T-helper 1 cell (primary cell): ENCODE measurements at regions not wholly inside any gene's neighbourhood (a gene's known extent, or its start where the extent isn't known, plus 50 kb on each side); places are given as distances from the start of the nearest gene placed in this dataset.
"Not testable (repeated sequence)": the region's sequence is repeated elsewhere in the genome, so short reads cannot be mapped to it uniquely, and the experiment has no call there.

ENCODE experiments used
- DNase-seq, 5 donors: peaks; one replicate each; pipeline ENCODE4 v3.0.0-alpha.2; 2012 to 2020

DNA sequence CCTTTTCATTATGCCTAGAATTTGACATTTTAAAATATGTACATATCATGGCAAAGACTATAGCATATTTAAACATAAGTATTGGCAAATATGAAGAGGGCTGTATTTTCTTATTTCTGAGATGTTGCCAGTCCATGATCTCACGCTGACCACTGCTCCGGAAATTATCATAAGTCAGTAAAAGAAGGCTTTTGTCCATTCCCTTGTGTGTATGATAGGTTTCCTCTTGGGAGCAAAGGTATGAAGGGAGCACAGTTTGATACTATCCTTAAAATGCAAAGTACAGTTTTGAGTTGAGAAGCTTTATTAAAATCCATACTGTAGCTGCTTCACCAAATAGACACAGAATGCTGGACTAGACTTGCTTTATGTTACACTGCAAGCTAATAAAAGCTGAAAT, 52.6 kb upstream of the AGA start:
- no peak for DNase-seq

DNA sequence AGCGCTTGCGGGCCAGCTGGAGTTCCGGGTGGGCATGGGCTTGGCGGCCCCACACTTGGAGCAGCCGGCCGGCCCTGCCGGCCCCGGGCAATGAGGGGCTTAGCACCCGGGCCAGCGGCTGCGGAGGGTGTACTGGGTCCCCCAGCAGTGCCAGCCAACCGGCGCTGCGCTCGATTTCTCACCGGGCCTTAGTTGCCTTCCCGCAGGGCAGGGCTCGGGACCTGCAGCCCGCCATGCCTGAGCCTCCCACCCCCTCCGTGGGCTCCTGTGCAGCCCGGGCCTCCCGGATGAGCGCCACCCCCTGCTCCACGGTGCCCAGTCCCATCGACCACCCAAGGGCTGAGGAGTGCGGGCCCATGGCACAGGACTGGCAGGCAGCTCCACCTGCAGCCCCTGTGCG, 53.4 kb upstream of the AGA start:
- not testable (repeated sequence) for DNase-seq

DNA sequence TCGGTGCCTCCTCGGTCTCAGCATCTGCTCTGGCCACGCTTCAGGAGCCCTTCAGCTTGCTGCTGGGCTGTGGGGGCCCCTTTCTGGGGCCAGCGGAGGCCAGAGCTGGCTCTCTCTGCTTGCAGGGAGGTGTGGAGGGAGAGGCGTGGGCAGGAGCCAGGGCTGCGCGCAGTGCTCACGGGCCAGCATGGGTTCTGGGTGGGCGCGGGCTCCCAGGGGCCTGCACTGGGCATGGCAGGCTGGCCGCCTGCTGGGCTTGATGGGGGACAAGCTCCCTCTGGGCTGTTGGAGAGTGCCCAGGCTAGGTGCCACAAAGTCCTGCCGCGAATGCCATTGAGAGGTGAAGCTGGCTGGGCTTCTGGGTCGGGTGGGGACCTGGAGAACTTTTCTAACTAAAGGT, 57.3 kb upstream of the AGA start:
- no peak for DNase-seq

DNA sequence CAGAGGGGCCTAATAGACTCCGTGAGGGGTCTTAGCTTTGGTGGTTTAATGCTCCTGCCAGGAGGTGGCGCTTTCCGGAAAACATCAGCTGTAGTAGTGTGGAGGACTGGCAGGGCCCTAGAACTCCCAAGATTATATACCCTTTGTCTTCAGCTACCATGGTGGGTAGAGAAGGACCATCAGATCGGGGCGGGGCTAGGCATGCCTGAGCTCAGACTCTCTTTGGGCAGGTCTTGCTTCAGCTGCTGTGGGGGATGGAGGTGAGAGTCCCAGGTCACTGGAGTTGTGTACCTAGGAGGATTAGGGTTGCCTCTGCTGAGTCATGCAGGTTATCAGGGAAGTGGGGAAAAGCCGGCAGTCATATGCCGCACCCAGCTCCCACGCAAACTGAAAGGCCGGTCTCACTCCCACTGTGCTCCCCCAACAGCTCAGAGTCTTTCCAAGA, 63.0 kb upstream of the AGA start:
- no peak for DNase-seq

DNA sequence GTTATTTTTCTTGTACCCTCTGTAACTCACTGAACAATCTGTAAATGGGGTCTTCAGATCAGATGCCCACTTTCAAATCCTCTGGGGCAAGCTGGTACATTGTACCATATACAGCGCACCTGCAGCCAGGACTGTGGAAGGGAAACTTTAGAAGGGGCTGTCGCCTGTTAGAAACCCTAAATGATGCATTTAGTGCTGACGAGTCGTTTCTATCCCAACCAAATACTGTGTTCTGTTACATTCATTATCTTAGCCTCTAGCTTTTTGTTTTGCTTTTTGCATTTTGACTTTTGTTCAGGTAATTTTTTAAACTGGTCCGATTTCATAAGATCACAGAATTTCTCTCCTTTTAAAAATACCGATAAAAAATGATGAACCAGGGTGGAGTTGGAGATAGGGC, 66.4 kb upstream of the AGA start:
- DNase-seq = no peak

DNA sequence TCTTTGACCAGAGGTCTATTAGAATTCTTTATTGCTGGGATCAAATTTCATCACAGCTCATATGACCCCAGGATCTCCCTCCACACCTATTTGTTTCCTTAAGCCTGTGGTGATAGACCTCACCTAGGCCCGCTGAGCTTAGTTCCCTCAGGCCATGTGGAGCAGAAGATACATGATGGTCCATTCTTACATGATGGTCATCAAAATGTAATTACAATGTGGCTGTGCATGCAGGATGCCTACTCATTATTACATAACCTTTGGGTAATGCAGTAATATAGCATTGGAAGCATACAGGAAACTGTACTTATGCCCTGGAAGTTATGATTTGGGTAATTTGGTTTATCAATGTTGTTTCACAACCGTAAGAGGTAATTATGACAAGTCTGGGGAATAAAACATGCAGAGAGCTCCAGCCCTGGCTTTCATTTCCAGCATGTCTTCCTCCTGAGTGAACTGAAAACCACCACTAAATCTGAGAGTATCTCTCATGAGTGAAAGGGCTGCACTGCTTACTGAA, 67.0 kb upstream of the AGA start:
- DNase-seq = no peak

DNA sequence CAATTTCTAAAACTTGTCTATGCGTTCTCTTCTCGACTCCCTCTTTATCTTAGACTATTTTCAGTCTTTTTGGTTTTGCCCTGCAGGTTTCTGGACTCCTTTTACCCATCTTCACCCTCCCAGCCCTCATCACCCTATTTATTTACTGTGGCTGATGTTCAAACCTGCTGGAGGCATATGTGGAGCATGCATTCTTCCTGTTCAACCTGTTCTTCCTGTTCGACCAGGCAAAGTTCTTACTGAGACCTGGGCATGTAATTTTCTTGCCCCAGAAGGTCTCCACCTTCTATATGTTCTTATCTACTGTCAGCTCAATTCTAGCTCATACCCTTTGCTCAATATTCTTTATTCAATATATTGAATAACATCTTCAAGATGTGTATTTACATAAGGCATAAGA, 69.4 kb upstream of the AGA start:
- no peak for DNase-seq

DNA sequence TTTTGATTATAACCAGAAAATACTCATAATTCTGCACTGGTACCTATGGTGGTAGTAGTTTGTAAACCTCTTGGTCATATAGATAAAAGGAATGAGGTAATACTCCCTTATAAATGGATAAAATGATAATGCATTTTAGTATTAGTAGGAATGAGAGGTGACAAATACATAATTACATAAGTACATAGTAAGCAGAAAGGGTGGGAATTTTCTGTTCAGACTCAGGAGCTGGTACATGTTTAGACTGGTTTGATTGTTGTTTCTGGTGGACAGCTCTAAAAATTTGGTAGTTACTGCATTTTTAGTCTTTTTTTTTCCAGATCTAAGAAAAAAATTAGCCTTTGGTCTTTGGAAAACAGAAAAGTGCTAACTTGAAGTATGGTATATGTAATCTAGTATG, 70.4 kb upstream of the AGA start:
- no peak for DNase-seq

DNA sequence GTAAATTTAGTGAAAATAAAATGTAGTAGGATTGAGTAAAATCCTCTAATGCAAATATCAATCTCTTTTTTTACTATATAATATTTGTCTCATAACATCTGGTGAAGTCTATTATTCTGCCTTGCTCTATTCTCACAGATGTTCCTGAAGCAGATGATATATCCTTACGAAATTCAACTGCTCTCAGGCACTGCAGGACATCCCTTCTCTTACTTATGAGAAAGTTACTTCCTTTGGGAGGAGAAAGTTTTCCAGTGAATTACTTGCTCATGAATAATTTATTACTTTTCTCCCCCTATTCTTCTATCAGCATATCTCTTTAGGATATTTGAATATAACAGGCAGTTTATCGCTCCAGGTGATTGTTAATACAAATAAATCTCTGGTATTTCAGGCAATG, 75.6 kb upstream of the AGA start:
- no peak for DNase-seq

DNA sequence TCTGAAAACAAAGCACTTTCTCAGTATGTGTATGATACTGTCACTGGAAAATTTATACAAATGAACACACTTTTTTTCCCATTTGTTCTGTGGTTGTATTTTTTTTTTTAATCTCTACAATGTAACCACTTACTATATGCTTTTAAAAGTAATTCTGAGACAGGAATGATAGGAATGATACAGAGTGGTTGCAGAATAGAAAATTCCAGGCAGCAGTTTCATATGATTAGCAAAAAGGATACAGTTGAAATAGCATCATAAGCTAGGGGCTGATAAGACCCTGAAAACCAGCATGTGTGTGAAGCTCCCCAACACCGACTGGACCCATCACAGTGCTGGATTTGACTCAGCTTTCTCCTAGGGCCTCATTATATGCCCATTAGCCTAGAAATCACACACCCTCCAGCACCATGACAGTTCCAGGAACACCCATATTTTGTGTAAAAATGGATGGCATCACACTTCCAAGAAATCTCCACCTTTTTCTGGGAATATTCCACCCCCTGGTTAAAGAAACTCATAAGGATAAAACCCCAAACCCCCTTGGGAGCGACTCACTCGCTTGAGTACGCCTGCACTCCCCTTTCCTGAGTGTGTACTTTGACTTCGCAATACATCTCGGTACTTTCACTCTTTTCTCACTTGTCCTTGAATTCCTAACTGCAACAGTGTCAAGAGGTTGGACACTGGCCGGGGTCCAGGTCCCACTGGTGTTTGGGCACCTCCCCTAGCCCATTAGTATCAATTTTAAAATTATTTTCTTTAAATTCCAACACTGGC, 77.4 kb upstream of the AGA start:
- no peak for DNase-seq

DNA sequence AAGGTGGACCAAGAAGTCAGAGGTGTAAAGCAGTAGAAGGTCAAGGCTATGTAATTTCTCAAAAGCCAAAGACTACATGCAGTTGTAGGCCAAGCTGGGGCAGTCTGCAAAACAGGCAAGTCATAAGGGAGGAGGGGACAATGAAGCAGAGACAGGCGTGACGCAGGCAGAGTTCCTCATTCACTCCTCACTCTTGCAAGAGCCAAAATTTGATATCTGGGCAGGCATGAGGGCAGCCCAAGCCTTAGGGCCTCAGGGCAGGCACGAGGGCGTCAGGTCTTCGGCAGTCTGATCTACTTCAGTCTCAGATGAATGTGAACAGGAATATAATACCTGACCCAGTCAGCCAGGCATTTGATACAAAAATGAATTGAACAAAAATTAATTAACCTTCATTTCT, 86.4 kb upstream of the AGA start:
- no peak for DNase-seq

DNA sequence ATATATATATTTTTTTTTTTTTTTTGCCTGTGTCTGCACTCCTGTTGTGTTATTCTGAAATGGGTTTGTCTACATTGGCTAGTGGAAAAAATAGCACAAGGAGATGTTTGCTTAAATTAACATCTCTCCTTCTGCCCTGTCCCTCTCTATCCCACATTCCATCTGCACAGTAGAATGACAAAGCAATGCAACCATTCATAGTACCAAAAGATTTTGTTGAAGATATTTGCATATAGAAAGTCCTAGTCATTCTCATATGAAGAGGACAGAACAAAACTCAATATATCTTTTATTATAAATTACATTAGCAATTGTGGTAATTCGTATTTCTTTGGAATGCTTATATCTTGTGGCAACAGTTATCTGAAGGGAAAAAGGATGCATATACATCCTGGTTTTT, 88.3 kb upstream of the AGA start:
- DNase-seq = no peak

DNA sequence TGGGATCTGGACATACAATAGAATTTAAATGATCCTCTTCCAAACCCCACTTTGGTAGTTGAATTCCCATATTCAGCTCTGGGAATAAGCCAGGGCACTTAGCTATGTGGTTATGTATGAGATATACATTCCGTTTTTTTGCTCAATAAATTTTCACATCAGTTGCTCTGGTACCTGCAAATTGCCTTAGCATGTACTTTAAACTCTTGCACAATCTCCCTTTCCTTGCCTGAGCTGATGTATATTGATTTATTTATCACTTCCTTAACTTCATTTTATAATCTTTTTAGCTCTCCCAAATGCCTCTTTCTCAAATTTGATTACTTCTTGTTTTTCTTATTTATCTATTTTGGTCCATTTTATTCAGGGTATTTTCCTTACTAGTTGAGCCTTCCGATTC, 90.1 kb upstream of the AGA start:
- DNase-seq = no peak

DNA sequence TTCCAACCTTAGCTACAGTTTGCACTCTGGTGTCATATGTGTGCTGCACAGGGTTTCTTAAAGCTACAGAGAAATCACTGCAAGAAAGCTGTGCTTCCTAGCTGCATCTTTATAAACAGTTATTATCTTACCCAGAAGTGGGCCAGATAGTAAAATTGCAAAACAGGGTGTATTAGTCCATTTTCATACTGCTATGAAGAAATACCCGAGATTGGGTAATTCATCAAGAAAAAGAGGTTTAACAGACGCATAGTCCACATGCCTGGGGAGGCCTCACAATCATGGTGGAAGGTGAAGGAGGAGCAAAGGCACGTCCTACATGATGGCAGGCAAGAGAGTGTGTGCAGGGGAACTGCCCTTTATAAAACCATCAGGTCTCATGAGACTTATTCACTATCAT, 92.6 kb upstream of the AGA start:
- not testable (repeated sequence) for DNase-seq

DNA sequence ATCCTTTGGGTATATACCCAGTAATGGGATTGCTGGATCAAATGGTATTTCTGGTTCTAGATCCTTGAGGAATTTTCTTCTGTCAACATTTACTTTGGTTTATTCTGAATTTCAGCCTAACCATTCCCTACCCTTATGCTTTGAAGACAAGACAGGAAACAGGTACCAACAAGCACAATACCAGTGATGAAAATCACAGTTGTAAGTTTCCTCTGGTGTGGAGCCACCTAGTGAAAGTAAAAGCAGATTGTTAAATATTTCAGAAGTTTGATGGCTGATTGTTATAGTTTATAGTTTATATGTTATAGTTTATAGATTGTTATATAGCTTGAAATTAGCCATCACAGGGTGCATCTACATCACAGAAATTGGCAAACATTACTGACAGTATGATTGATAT, 104.5 kb upstream of the AGA start:
- no peak for DNase-seq

DNA sequence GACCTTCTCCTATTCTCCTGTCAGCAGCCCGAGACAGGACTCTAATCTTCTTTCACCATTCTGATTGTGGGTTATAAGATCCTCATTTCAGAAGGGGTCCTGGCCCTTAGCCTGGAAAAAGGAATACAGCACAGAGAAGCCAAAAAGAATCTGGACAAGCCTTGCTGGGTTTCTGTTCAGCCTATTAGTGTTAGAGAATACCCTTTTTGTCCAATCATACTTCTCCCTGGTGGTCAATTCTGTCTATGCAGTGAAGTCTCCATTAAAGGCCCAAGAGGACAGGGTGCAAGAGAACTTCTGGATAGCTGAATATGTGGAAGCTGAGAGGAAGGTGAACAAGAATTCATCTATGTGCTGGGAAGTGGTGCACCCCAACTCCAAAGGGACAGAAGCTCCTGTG, 105.7 kb upstream of the AGA start:
- no peak for DNase-seq

DNA sequence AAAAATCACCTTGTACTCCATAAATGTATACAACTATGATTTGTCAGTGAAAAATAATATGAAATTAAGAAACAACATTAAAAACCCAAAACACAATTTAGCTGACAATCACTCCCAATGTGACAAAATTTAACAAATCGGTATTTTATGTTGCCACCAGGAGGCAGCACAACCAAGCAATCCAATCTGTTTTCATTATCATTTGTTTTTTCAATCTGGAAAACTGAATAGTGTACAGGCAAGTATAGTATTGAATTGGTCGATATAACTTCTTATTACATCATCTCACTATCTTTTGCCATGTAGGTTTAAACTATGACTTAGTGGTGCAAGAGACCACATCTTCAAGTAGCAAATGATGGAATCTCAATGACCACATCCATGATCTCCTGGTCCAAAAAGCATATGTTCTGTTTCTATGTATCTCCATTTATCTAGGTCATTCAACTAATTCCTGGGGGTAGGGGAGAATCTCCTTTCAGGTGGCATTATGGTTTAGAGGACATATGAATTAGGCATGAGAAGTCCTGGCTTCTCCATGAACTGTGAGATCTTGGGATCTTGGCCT, 112.9 kb upstream of the AGA start:
- DNase-seq = peak in 1 of 5 donors; percentile 7

DNA sequence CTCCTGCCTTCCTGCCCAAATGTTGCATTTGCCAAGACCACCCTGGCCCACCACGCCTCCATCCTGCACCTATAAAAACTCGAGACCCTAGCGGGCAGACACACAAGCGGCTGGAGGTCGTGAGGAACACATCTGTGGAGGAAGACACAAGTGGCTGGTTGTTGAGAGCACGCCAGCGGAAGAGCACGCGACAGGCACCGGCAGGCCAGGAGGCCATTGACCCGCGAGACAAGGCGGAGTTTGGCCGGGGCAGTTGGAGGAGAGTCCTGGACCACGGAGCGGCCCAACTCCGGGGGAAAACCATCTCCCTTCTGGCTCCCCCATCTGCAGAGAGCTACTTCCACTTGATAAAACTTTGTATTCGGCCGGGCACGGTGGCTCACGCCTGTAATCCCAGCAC, 115.2 kb upstream of the AGA start:
- no peak for DNase-seq

DNA sequence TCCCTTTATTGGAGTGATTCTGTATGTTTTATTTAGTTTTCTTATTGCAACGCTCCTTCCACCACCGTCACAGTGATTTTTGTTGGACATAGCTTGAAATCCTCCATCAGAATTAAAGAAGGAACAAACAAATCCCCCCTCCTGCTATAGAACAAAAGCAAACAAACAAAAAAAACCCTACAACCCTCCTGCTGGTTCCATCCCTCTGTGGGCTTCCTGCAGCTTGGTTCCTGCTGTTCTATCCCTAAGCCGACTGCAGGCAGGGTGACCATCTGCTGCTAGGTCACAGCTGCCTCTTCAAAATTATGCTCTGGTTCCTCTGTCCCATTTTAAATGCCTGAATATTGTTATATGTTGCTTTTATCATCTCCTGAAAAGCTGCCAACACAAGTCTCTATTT, 116.8 kb upstream of the AGA start:
- no peak for DNase-seq

DNA sequence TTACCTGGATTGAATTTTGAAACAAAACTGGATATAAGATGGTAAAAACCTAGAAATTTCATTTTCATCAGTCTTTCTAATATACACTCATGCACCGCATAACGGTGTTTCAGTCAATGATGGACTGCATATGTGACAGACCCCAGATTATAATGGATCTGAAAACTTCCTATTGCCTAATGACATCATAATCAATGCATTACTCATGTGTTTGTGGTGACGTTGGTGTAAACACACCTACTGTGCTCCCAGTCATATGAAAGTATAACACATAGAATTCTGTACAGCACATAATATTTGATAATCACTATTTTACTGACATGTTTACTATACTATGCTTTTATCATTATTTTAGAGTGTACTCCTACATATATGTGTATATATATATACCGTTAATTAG, 119.9 kb upstream of the AGA start:
- DNase-seq = no peak

DNA sequence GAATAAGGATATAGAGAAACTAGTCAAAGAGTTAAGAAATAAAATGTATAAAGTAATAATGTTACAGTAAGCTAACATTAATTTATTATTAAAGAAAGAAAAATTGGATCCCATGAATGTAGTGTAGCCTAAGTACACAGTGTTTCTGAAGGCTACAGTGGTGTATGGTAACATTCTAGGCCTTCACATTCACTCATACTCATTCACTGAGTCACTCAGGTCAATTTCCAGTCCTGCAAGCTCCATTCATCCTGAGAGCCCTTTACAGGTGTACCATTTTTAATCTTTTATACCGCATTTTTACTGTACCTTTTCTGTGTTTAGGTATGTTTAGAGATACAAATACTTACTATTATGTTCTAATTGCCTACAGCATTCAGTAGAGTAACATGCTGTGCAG, 120.6 kb upstream of the AGA start:
- DNase-seq = no peak

DNA sequence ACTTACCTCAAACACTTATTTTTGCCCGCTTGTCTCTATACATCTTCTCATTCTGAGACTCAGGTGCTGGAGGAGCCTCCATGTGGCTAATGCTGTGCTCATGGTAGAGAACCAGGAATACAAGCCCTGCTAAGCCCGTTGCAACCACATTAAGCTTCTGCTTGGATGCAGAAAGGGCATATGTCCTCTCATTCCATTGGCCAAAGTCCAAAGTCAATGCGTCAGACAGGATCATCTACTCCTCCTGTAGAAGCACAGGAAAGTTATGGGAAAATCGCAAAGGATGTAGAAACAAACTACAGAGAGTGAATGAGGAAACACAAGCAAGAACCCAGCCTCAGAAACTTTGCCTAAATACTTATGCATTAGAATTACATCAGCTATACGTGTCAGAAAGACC, 124.5 kb upstream of the AGA start:
- no peak for DNase-seq

DNA sequence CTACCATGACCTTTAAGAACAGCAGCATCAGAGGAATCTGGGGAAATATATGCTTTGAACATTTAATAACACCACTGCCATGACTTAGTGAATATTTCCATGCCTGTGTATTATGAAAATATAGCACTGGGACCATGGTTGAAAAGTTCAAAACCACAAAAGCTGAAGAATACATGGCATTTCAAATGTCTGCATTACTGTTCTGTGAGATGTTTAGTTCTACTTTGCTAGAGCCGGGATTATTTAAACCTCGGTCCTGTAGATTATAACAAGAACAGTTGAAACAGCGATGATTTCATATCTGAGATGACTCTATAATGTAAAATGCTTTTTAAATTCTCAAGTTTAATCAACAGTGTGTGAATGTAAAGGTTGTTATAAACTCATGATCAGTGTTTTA, 126.7 kb upstream of the AGA start:
- DNase-seq = no peak

DNA sequence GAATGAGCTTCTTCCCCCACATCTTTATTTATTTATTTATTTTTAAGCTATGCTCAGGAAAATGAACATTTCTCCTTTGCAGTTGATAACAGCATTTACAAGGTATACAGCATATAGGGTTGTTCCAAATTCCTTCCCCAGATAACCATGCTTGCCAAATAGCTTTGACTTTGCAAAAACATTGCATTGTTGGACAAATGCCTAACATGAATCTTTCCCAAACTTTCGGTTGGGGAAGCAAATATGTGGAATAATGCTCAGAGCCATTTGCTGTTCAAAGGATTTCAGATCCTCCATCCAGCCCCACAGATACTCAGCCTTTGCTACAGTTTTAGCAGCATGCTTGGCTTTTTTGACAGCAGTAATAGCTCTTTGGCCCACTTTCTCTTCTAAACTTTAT, 127.2 kb upstream of the AGA start:
- DNase-seq = no peak

DNA sequence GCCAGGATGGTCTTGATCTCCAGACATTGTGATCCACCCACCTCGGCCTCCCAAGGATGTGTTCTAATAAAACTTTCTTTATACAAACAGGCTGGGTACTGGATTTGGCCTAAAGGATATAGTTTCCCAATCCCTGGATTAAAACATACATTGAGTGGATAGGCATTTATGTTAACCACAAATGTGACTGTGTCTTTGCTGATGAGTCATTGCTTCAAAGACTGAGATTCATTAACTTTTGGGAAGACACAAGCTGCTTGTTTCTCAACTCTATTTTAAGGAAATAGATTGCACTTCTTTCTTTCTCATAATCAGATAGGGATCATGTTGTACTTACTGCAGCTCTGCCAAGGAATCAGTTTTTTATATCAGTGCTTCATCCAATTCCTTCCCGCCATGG, 131.3 kb upstream of the AGA start:
- no peak for DNase-seq
